Testis (tissue), 2 donors: ENCODE measurements at regions not wholly inside any gene's neighbourhood (a gene's known extent, or its start where the extent isn't known, plus 50 kb on each side); places are given as distances from the start of the nearest gene placed in this dataset.

ENCODE experiments used
- CTCF ChIP-seq, 3 experiments: fragments of 450-650 bp in 2 of 3; fragments of 200-600 bp in 1 of 3; sonication (generic) in 1 of 3; IDR thresholded peaks; one replicate each; pipeline ENCODE4 v1.5.1; 2016 to 2019; ENCODE audit warnings: antibody characterized with exemption in 3 of 3, mild to moderate bottlenecking in 2 of 3, moderate library complexity in 1 of 3
- POLR2A ChIP-seq: fragments of 450-650 bp; IDR thresholded peaks from one replicate; pipeline ENCODE4 v1.6.1; 2017; ENCODE audit warnings: antibody characterized with exemption, mild to moderate bottlenecking, moderate library complexity

- TF ChIP-seq CTCF (IDR thresholded peaks at IDR 0.05) (no peak), POLR2A (no peak)
Measured at GRCh38 chr17:36877771-36878170, 59.5 kb upstream of the LHX1 start.
